OCI-LY7 (cell line): ENCODE measurements at regions not wholly inside any gene's neighbourhood (a gene's known extent, or its start where the extent isn't known, plus 50 kb on each side); places are given as distances from the start of the nearest gene placed in this dataset.

ENCODE experiments used
- CTCF ChIP-seq: fragments of 200-600 bp; sonication (generic); conservative IDR thresholded peaks from 2 replicates; pipeline ENCODE4 v1.5.1; 2014; ENCODE audit warnings: mild to moderate bottlenecking, antibody characterized with exemption, low read length, moderate library complexity, mixed read lengths
- EZH2phosphoT487 ChIP-seq: fragments of 200-600 bp; sonication (generic); IDR thresholded peaks from 2 replicates; pipeline ENCODE4 v1.6.1; 2018; ENCODE audit warnings: low read depth, borderline replicate concordance, mild to moderate bottlenecking, mixed run types, antibody characterized with exemption, low read length, moderate library complexity, mixed read lengths

DNA sequence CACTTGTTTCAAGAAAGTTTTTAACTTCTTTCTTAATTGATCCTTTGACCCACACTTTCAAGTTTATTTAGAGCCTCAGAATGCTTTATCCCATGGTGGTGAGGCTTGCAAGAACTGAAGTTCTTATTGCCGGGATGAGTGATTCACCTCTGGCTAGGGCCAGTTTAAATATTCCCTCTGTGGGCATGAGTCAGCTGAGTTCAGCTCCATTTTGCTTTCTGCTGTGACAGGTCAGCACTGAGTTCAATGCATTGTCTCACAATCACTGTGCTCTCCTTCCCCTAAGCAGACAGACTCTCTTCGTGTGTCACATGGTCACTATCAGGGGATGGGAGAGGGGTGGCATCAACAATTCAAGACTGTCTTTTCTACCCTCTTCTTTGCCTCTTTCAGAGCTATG, 514.6 kb upstream of the FBXO33 start:
- TF ChIP-seq CTCF (no peak), EZH2phosphoT487 (no peak)
